K562 (cell line): ENCODE measurements at regions not wholly inside any gene's neighbourhood (a gene's known extent, or its start where the extent isn't known, plus 50 kb on each side); places are given as distances from the start of the nearest gene placed in this dataset.

Experiments
- DLX4 ChIP-seq: fragments of 250-450 bp; sonication (Bioruptor Pico); IDR thresholded peaks from 2 replicates; pipeline ENCODE4 v1.6.1; 2021; ENCODE audit warnings: mild to moderate bottlenecking
- HDAC2 ChIP-seq: fragments of 450-650 bp; IDR thresholded peaks from 2 replicates; pipeline ENCODE4 v1.6.1; 2016; ENCODE audit warnings: mild to moderate bottlenecking
- KAT7 ChIP-seq: sonication (generic); formaldehyde crosslinking; IDR thresholded peaks from 2 replicates; pipeline ENCODE4 v1.8.0; 2022; ENCODE audit warnings: missing genetic modification reagents, mild to moderate bottlenecking, borderline replicate concordance
- RBM34 ChIP-seq: fragments of 200-400 bp; formaldehyde crosslinking; IDR thresholded peaks from 2 replicates; pipeline ENCODE4 v1.6.1; 2018; ENCODE audit warnings: low read length, borderline replicate concordance; ENCODE audit not compliant: insufficient read depth
- ZNF347 ChIP-seq: fragments of 450-650 bp; formaldehyde crosslinking; IDR thresholded peaks from 2 replicates; pipeline ENCODE4 v1.4.0; 2020; ENCODE audit warnings: low read depth, mild to moderate bottlenecking, moderate library complexity
- TF ChIP-seq, protein P1 (sequence below): fragments of 250-450 bp; sonication (Bioruptor Pico); IDR thresholded peaks from 2 replicates; pipeline ENCODE4 v1.5.0; 2022; ENCODE audit warnings: mild to moderate bottlenecking
- TF ChIP-seq, protein P2 (sequence below): fragments of 200-800 bp; sonication (Bioruptor generic); IDR thresholded peaks from 2 replicates; pipeline ENCODE4 v1.6.1; 2016; ENCODE audit warnings: missing genetic modification characterization, missing compliant biosample characterization

DNA sequence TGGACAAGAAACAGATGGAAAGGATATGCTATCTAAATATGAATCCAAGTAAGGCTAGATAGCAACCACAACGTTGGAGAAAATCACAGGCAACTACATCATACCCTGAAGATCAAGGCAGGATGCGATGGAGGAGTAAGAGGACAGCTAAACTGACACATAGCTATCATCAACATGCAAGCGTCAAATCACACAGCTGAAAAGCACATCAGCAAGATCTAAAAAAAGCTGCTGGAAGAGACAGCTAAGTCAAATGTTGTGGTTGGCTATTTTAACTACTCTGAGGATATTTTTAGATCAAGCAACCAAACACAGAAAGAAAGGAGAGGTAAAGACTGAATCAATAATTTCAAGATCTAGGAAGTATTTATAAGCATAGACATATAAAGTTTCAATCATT is 466.9 kb downstream of the BRD1 start (continued):
- TF ChIP-seq RBM34 = no peak
- TF ChIP-seq, protein P1, sequence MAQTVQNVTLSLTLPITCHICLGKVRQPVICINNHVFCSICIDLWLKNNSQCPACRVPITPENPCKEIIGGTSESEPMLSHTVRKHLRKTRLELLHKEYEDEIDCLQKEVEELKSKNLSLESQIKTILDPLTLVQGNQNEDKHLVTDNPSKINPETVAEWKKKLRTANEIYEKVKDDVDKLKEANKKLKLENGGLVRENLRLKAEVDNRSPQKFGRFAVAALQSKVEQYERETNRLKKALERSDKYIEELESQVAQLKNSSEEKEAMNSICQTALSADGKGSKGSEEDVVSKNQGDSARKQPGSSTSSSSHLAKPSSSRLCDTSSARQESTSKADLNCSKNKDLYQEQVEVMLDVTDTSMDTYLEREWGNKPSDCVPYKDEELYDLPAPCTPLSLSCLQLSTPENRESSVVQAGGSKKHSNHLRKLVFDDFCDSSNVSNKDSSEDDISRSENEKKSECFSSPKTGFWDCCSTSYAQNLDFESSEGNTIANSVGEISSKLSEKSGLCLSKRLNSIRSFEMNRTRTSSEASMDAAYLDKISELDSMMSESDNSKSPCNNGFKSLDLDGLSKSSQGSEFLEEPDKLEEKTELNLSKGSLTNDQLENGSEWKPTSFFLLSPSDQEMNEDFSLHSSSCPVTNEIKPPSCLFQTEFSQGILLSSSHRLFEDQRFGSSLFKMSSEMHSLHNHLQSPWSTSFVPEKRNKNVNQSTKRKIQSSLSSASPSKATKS (CRISPR knock-in tag) = no peak
- no peak for TF ChIP-seq DLX4 (CRISPR knock-in tag)
- TF ChIP-seq, protein P2, sequence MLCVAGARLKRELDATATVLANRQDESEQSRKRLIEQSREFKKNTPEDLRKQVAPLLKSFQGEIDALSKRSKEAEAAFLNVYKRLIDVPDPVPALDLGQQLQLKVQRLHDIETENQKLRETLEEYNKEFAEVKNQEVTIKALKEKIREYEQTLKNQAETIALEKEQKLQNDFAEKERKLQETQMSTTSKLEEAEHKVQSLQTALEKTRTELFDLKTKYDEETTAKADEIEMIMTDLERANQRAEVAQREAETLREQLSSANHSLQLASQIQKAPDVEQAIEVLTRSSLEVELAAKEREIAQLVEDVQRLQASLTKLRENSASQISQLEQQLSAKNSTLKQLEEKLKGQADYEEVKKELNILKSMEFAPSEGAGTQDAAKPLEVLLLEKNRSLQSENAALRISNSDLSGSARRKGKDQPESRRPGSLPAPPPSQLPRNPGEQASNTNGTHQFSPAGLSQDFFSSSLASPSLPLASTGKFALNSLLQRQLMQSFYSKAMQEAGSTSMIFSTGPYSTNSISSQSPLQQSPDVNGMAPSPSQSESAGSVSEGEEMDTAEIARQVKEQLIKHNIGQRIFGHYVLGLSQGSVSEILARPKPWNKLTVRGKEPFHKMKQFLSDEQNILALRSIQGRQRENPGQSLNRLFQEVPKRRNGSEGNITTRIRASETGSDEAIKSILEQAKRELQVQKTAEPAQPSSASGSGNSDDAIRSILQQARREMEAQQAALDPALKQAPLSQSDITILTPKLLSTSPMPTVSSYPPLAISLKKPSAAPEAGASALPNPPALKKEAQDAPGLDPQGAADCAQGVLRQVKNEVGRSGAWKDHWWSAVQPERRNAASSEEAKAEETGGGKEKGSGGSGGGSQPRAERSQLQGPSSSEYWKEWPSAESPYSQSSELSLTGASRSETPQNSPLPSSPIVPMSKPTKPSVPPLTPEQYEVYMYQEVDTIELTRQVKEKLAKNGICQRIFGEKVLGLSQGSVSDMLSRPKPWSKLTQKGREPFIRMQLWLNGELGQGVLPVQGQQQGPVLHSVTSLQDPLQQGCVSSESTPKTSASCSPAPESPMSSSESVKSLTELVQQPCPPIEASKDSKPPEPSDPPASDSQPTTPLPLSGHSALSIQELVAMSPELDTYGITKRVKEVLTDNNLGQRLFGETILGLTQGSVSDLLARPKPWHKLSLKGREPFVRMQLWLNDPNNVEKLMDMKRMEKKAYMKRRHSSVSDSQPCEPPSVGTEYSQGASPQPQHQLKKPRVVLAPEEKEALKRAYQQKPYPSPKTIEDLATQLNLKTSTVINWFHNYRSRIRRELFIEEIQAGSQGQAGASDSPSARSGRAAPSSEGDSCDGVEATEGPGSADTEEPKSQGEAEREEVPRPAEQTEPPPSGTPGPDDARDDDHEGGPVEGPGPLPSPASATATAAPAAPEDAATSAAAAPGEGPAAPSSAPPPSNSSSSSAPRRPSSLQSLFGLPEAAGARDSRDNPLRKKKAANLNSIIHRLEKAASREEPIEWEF (CRISPR knock-in tag) = no peak
- no peak for TF ChIP-seq HDAC2
- no peak for TF ChIP-seq KAT7 (CRISPR knock-in tag)
- no peak for TF ChIP-seq ZNF347 (CRISPR knock-in tag)
